ENCODE measurements at regions not wholly inside any gene's neighbourhood (a gene's known extent, or its start where the extent isn't known, plus 50 kb on each side); places are given as distances from the start of the nearest gene placed in this dataset.

GRCh38 chr5:111656580-111656979 lies 100.4 kb downstream of the NREP start:
- intact Hi-C loops (cut with DNase I), result no loop called here
- Histone ChIP-seq H3K4me3 (no peak overlapping the region), H3K27ac (no peak overlapping the region), H3K36me3 (no peaks in the 10 kb centered on the region), H3K4me1 (ENCODE audit: insufficient read depth) (no peaks in the 10 kb centered on the region), H3K27me3 (no peaks in the 10 kb centered on the region), H3K9me3 (no peaks in the 10 kb centered on the region)
- DNase-seq, result no peak
- TF ChIP-seq EP300 (IDR thresholded peaks at IDR 0.05) (no peak), CTCF (IDR thresholded peaks at IDR 0.05) (no peak), POLR2A (IDR thresholded peaks at IDR 0.05) (no peak)
- 84 to 89% (median 85%) methylated on average over 2 of the region's 2 CpGs for WGBS, 3 donors

GRCh38 chr5:111655169-111655924 lies 101.6 kb downstream of the NREP start:
- H3K4me1 ChIP-seq (ENCODE audit: insufficient read depth), result no peaks in the 10 kb centered on the region
- no peaks in the 10 kb centered on the region for H3K27me3 ChIP-seq
- intact Hi-C loops (cut with DNase I), result no loop called here
- H3K9me3 ChIP-seq, result no peaks in the 10 kb centered on the region
- WGBS, 3 donors, result 19 to 35% (median 33%) methylated on average over 2 of the region's 2 CpGs
- H3K27ac ChIP-seq, result no peak overlapping the region
- no peaks in the 10 kb centered on the region for H3K36me3 ChIP-seq
- no peak for DNase-seq
- TF ChIP-seq POLR2A (IDR thresholded peaks at IDR 0.05) (no peak), EP300 (IDR thresholded peaks at IDR 0.05) (no peak), CTCF (IDR thresholded peaks at IDR 0.05) (no peak)
- H3K4me3 ChIP-seq, result no peak overlapping the region

GRCh38 chr5:111653408-111653807 lies 103.6 kb downstream of the NREP start:
- Histone ChIP-seq H3K4me3 (no peak overlapping the region), H3K27ac (no peak overlapping the region), H3K36me3 (no peaks in the 10 kb centered on the region), H3K27me3 (no peaks in the 10 kb centered on the region), H3K4me1 (ENCODE audit: insufficient read depth) (no peaks in the 10 kb centered on the region), H3K9me3 (no peaks in the 10 kb centered on the region)
- TF ChIP-seq CTCF (IDR thresholded peaks at IDR 0.05), result no peak
- 93 to 95% (median 94%) methylated on average over 6 of the region's 6 CpGs for WGBS, 3 donors
- no peak for DNase-seq
- intact Hi-C loops (cut with DNase I), result no loop called here

- no peaks in the 10 kb centered on the region for H3K36me3 ChIP-seq
- H3K27ac ChIP-seq, result no peak overlapping the region
- no peak for DNase-seq
- H3K4me1 ChIP-seq (ENCODE audit: insufficient read depth), result no peaks in the 10 kb centered on the region
- 61 to 64% (median 63%) methylated on average over 1 of the region's 1 CpG for WGBS, 3 donors
- no peaks in the 10 kb centered on the region for H3K9me3 ChIP-seq
- TF ChIP-seq CTCF (IDR thresholded peaks at IDR 0.05), result no peak
- H3K4me3 ChIP-seq, result no peak overlapping the region
- intact Hi-C loops (cut with DNase I), result no loop called here
- no peaks in the 10 kb centered on the region for H3K27me3 ChIP-seq
Measured at GRCh38 chr5:111649516-111649915, 107.5 kb downstream of the NREP start.
